HCT116 (cell line): ENCODE measurements at regions not wholly inside any gene's neighbourhood (a gene's known extent, or its start where the extent isn't known, plus 50 kb on each side); places are given as distances from the start of the nearest gene placed in this dataset.

Source experiments
- ATAC-seq: fragments of 200-7000 bp; cut with Tn5 transposase; 2 replicates; pipeline ENCODE4 v1.9.1; 2020; ENCODE audit warnings: mild to moderate bottlenecking, moderate library complexity
- BruUV-seq: library from RNA; stranded (reverse); fragments of 400-500 nt; replicated peaks from 2 replicates; lab custom pipeline; 2021; lab: Mats Ljungman, UMichigan
- CTCF ChIA-PET: fragments of 300-600 bp; sonication (Branson Sonifier 250); formaldehyde crosslinking; loops from one replicate; lab custom pipeline; 2021; ENCODE audit warnings: antibody characterized with exemption; lab: Charles Lee
- POLR2A ChIA-PET: fragments of 300-600, 350-600 bp; sonication (Branson Sonifier 250); formaldehyde crosslinking; loops from one replicate; lab custom pipeline; 2021; ENCODE audit warnings: antibody characterized with exemption; lab: Charles Lee
- RAD21 ChIA-PET, 2 experiments: fragments of 300-600 bp; sonication (Branson Sonifier 250); formaldehyde crosslinking; loops; one replicate each; lab custom pipeline; 2023; ENCODE audit warnings: low total read pairs in 2 of 2; ENCODE audit not compliant: uncharacterized antibody in 2 of 2, unreplicated experiment in 2 of 2, low non-redundant PET in 1 of 2; lab: Charles Lee
- DNase-seq: peaks from one replicate; pipeline ENCODE4 v3.0.0-alpha.2; 2010; ENCODE audit warnings: low read depth, low spot score
- H2AFZ ChIP-seq: fragments of 200-600 bp; shearing (Covaris generic), sonication (generic); 2 replicates; pipeline ENCODE4 v1.6.1; 2017; ENCODE audit warnings: low read depth, mixed run types, mixed read lengths, antibody characterized with exemption, low read length; ENCODE audit not compliant: poor library complexity, severe bottlenecking
- H3K27ac ChIP-seq: 2 replicates; pipeline ENCODE4 v1.5.1; 2012; ENCODE audit warnings: low read depth, low read length
- H3K27me3 ChIP-seq: fragments of 200-600 bp; sonication (generic); 2 replicates; pipeline ENCODE4 v1.6.1; 2016; ENCODE audit warnings: mixed run types, low read length, mixed read lengths; ENCODE audit not compliant: insufficient read depth
- H3K36me3 ChIP-seq, 2 experiments: fragments of 200-500 bp in 1 of 2; fragments of 200-600 bp in 1 of 2; sonication (Bioruptor generic) in 1 of 2; sonication (generic) in 1 of 2; 2 replicates each; pipeline versions ENCODE4 v1.5.1 to v1.6.1; 2014 to 2016; ENCODE audit warnings: low read length in 2 of 2, inconsistent platforms in 1 of 2, mixed read lengths in 1 of 2, mixed run types in 1 of 2; ENCODE audit not compliant: insufficient read depth in 2 of 2, control insufficient read depth in 1 of 2
- H3K4me1 ChIP-seq, 2 experiments: fragments of 200-600 bp in 1 of 2; sonication (generic) in 1 of 2; 2 replicates each; pipeline versions ENCODE4 v1.5.1 to v1.6.1; 2012 to 2017; ENCODE audit warnings: low read length in 2 of 2, inconsistent platforms in 1 of 2, mild to moderate bottlenecking in 1 of 2, mixed read lengths in 1 of 2, mixed run types in 1 of 2, moderate library complexity in 1 of 2; ENCODE audit not compliant: insufficient read depth in 2 of 2, control insufficient read depth in 1 of 2
- H3K4me2 ChIP-seq: fragments of 200-600 bp; sonication (generic); 2 replicates; pipeline ENCODE4 v1.6.1; 2017; ENCODE audit warnings: mixed run types, low read length, mixed read lengths
- H3K4me3 ChIP-seq, 2 experiments: fragments of 200-600 bp in 1 of 2; sonication (generic) in 1 of 2; replicated peaks in 1 of 2; 2 replicates each; pipeline ENCODE4 v1.5.1; 2011 to 2016; ENCODE audit warnings: low read length in 2 of 2, control low read depth in 1 of 2, low read depth in 1 of 2, mild to moderate bottlenecking in 1 of 2, mixed read lengths in 1 of 2, mixed run types in 1 of 2
- H3K79me2 ChIP-seq: fragments of 200-600 bp; sonication (generic); 2 replicates; pipeline ENCODE4 v1.6.1; 2017; ENCODE audit warnings: mild to moderate bottlenecking, mixed run types, low read length, moderate library complexity, mixed read lengths; ENCODE audit not compliant: insufficient read depth
- H3K9ac ChIP-seq: fragments of 200-600 bp; sonication (generic); 2 replicates; pipeline ENCODE4 v1.6.1; 2016; ENCODE audit warnings: low read length, mixed read lengths
- H3K9me2 ChIP-seq: fragments of 200-600 bp; sonication (generic), shearing (Covaris generic); 2 replicates; pipeline ENCODE4 v1.6.1; 2017; ENCODE audit warnings: mixed run types, mild to moderate bottlenecking, moderate library complexity; ENCODE audit not compliant: insufficient read depth
- H3K9me3 ChIP-seq, 2 experiments: fragments of 200-500 bp in 1 of 2; fragments of 200-600 bp in 1 of 2; sonication (Bioruptor generic) in 1 of 2; sonication (generic) in 1 of 2; 2 replicates each; pipeline ENCODE4 v1.6.1; 2014 to 2017; ENCODE audit warnings: low read length in 2 of 2, mixed read lengths in 2 of 2, inconsistent platforms in 1 of 2, low read depth in 1 of 2, mild to moderate bottlenecking in 1 of 2, mixed run types in 1 of 2, moderate library complexity in 1 of 2; ENCODE audit not compliant: control insufficient read depth in 1 of 2, insufficient read depth in 1 of 2
- H4K20me1 ChIP-seq: fragments of 200-600 bp; sonication (generic), shearing (Covaris generic); 2 replicates; pipeline ENCODE4 v1.6.1; 2017; ENCODE audit warnings: mixed run types, mild to moderate bottlenecking, moderate library complexity; ENCODE audit not compliant: insufficient read depth
- ELF1 ChIP-seq: IDR thresholded peaks from 2 replicates; pipeline ENCODE4 v1.6.1; 2012; ENCODE audit warnings: low read depth, borderline replicate concordance
- EZH2phosphoT487 ChIP-seq: fragments of 200-600 bp; IDR thresholded peaks from 2 replicates; pipeline ENCODE4 v1.6.1; 2018; ENCODE audit warnings: antibody characterized with exemption, borderline replicate concordance
- JUND ChIP-seq: IDR thresholded peaks from 2 replicates; pipeline ENCODE4 v1.6.1; 2012
- RAD21 ChIP-seq: IDR thresholded peaks from 2 replicates; pipeline ENCODE4 v1.6.1; 2012; ENCODE audit warnings: low read depth, mild to moderate bottlenecking
- SP1 ChIP-seq: IDR thresholded peaks from 2 replicates; pipeline ENCODE4 v1.6.1; 2012; ENCODE audit warnings: low read depth
- SRF ChIP-seq: IDR thresholded peaks from 2 replicates; pipeline ENCODE4 v1.6.1; 2012; ENCODE audit warnings: low read depth
- ZNF274 ChIP-seq: fragments of 200-500 bp; sonication (Bioruptor generic); IDR thresholded peaks from 2 replicates; pipeline ENCODE4 v1.6.1; 2014; ENCODE audit warnings: mild to moderate bottlenecking, low read depth, low read length, inconsistent platforms
- intact Hi-C: fragments of 100-400 bp; cut with micrococcal nuclease; formaldehyde crosslinking; loops from 2 replicates; pipeline ENCODE4 v1.10.0; 2022
- TF ChIP-seq, protein P1 (sequence below): IDR thresholded peaks from 2 replicates; pipeline ENCODE4 v1.6.1; 2012; ENCODE audit warnings: low read depth
- TF ChIP-seq, protein P2 (sequence below), 3 experiments: fragments of 200-600 bp in 1 of 3; sonication (generic) in 1 of 3; IDR thresholded peaks in 2 of 3; conservative IDR thresholded peaks in 1 of 3; 2 replicates each; pipeline ENCODE4 v1.5.1; 2012 to 2017; ENCODE audit warnings: low read depth in 2 of 3, low read length in 2 of 3, antibody characterized with exemption in 1 of 3, borderline replicate concordance in 1 of 3, control low read depth in 1 of 3, mild to moderate bottlenecking in 1 of 3, mixed read lengths in 1 of 3, mixed run types in 1 of 3, moderate library complexity in 1 of 3; ENCODE audit not compliant: insufficient read depth in 1 of 3
- TF ChIP-seq, protein P3 (sequence below): IDR thresholded peaks from 2 replicates; pipeline ENCODE4 v1.6.1; 2012
- TF ChIP-seq, protein P4 (sequence below): IDR thresholded peaks from 2 replicates; pipeline ENCODE4 v1.6.1; 2012

DNA sequence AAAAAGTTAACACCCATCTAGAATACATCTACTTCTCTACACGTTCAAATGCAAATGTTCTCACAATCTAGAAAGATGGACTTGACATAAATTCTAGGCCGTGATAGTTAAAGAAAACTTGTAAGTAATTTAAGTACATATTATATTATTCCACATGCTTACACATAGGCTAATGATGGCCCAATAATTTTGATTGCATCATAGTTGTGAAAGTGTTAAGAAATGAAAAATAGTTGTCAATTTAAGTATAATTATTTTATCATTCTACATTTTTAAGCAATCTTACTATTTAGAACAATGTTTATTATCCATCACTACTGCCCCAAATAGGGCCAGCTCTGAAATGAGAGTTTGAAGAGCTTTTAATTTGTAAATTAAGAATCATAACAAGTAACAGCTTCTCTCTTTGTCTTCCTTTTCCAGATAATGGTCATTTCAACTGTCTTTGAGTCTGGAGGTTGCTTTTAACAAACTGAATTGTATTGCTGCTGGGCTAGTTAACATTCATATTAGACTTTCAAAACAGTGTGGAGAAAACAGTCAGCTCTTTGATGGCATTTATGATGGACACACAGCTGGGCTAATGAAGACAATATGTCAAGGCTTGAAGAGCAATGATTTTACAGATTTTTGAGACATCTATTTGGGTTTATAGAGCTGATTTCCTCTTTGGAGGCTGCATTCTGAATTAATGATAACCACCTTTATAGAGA is 246.1 kb upstream of the KCNH8 start:
- DNase-seq (no peak), ATAC-seq (no peak)
- Histone ChIP-seq H3K79me2 (no peaks in the 10 kb centered on the region), H3K9me3 (no peaks in the 10 kb centered on the region; a peak in 1 of 4 replicates), H3K9me2 (no peaks in the 10 kb centered on the region), H3K4me1 (no peaks in the 10 kb centered on the region), H3K9ac (no peak overlapping the region), H3K4me3 (no peak overlapping the region), H2AFZ (no peak overlapping the region), H3K36me3 (no peaks in the 10 kb centered on the region), H3K27ac (no peak overlapping the region), H4K20me1 (no peaks in the 10 kb centered on the region), H3K4me2 (no peak overlapping the region), H3K27me3 (no peaks in the 10 kb centered on the region)
- TF ChIP-seq, protein P1, sequence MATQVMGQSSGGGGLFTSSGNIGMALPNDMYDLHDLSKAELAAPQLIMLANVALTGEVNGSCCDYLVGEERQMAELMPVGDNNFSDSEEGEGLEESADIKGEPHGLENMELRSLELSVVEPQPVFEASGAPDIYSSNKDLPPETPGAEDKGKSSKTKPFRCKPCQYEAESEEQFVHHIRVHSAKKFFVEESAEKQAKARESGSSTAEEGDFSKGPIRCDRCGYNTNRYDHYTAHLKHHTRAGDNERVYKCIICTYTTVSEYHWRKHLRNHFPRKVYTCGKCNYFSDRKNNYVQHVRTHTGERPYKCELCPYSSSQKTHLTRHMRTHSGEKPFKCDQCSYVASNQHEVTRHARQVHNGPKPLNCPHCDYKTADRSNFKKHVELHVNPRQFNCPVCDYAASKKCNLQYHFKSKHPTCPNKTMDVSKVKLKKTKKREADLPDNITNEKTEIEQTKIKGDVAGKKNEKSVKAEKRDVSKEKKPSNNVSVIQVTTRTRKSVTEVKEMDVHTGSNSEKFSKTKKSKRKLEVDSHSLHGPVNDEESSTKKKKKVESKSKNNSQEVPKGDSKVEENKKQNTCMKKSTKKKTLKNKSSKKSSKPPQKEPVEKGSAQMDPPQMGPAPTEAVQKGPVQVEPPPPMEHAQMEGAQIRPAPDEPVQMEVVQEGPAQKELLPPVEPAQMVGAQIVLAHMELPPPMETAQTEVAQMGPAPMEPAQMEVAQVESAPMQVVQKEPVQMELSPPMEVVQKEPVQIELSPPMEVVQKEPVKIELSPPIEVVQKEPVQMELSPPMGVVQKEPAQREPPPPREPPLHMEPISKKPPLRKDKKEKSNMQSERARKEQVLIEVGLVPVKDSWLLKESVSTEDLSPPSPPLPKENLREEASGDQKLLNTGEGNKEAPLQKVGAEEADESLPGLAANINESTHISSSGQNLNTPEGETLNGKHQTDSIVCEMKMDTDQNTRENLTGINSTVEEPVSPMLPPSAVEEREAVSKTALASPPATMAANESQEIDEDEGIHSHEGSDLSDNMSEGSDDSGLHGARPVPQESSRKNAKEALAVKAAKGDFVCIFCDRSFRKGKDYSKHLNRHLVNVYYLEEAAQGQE, result no peak
- TF ChIP-seq SP1 (no peak), JUND (no peak), EZH2phosphoT487 (no peak)
- ChIA-PET RAD21 (no interaction called here), CTCF (no interaction called here), POLR2A (no interaction called here)
- no TSS peak for BruUV-seq
- intact Hi-C loops, result no loop called here

DNA sequence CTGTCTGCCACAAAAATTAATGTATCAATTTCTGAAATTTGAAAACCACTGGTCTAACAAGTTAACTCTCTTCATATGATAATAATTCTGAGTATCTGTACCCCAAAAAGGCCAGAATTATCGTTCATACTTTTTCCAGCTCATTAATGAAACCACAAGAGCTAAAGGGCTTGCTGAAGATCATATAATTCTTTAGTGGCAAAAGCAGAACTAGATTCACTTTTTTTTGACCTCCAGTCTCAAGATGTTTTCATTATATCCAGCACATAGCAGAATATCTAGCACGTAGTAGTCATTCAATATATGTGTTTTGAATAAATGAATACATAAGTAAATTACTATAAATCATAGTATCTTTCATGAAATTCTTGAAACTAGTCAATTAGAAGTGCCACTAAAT is 246.7 kb upstream of the KCNH8 start:
- no peaks in the 10 kb centered on the region; a peak in 1 of 4 replicates for H3K9me3 ChIP-seq
- no peak overlapping the region for H2AFZ ChIP-seq
- ATAC-seq, result no peak
- H3K27ac ChIP-seq, result no peak overlapping the region
- TF ChIP-seq, protein P2, sequence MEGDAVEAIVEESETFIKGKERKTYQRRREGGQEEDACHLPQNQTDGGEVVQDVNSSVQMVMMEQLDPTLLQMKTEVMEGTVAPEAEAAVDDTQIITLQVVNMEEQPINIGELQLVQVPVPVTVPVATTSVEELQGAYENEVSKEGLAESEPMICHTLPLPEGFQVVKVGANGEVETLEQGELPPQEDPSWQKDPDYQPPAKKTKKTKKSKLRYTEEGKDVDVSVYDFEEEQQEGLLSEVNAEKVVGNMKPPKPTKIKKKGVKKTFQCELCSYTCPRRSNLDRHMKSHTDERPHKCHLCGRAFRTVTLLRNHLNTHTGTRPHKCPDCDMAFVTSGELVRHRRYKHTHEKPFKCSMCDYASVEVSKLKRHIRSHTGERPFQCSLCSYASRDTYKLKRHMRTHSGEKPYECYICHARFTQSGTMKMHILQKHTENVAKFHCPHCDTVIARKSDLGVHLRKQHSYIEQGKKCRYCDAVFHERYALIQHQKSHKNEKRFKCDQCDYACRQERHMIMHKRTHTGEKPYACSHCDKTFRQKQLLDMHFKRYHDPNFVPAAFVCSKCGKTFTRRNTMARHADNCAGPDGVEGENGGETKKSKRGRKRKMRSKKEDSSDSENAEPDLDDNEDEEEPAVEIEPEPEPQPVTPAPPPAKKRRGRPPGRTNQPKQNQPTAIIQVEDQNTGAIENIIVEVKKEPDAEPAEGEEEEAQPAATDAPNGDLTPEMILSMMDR (IDR thresholded peaks at IDR 0.05 in 2 of 3, conservative IDR thresholded peaks at IDR 0.05 in 1 of 3; ENCODE audit: borderline replicate concordance in 1 of 3, insufficient read depth in 1 of 3, low read depth in 2 of 3, low read length in 2 of 3), result no peak
- TF ChIP-seq, protein P3, sequence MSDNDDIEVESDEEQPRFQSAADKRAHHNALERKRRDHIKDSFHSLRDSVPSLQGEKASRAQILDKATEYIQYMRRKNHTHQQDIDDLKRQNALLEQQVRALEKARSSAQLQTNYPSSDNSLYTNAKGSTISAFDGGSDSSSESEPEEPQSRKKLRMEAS, result no peak
- no peak for TF ChIP-seq SP1
- no peak for TF ChIP-seq ZNF274
- no peak for TF ChIP-seq ELF1
- no peak for TF ChIP-seq RAD21
- TF ChIP-seq, protein P4, sequence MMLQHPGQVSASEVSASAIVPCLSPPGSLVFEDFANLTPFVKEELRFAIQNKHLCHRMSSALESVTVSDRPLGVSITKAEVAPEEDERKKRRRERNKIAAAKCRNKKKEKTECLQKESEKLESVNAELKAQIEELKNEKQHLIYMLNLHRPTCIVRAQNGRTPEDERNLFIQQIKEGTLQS, result no peak
- no peak for TF ChIP-seq SRF
- TF ChIP-seq JUND, result no peak
- no TSS peak for BruUV-seq
- RAD21 ChIA-PET, result no interaction called here
- H3K4me3 ChIP-seq, result no peak overlapping the region
- DNase-seq, result no peak
- H3K9me2 ChIP-seq, result no peaks in the 10 kb centered on the region
- POLR2A ChIA-PET, result no interaction called here
- intact Hi-C loops, result no loop called here
- no peaks in the 10 kb centered on the region for H3K4me1 ChIP-seq
- no peaks in the 10 kb centered on the region for H3K79me2 ChIP-seq
- no peak overlapping the region for H3K9ac ChIP-seq
- H4K20me1 ChIP-seq, result no peaks in the 10 kb centered on the region
- no peaks in the 10 kb centered on the region for H3K36me3 ChIP-seq
- H3K4me2 ChIP-seq, result no peak overlapping the region
- no peaks in the 10 kb centered on the region for H3K27me3 ChIP-seq
- CTCF ChIA-PET, result no interaction called here
